ENCODE measurements at regions not wholly inside any gene's neighbourhood (a gene's known extent, or its start where the extent isn't known, plus 50 kb on each side); places are given as distances from the start of the nearest gene placed in this dataset.
"Not testable (repeated sequence)": the region's sequence is repeated elsewhere in the genome, so short reads cannot be mapped to it uniquely, and the experiment has no call there.

- TF ChIP-seq CTCF (IDR thresholded peaks at IDR 0.05; ENCODE audit: low read depth, low read length): no peak
- no peak overlapping the region for H3K4me3 ChIP-seq (ENCODE audit: low read depth, low read length)
- in situ Hi-C loops (cut with HindIII; ENCODE audit: low sequenced_read_pairs): no loop called here
- no peak for DNase-seq (ENCODE audit: low read depth, low spot score)
Observed at GRCh38 chr6:137681445-137682009, 185.5 kb upstream of the TNFAIP3 start.

- H3K4me3 ChIP-seq (ENCODE audit: low read depth, low read length); in situ Hi-C loops (cut with HindIII; ENCODE audit: low sequenced_read_pairs); DNase-seq (ENCODE audit: low read depth, low spot score): not testable (repeated sequence)
Observed at GRCh38 chr6:137682658-137683057, 184.4 kb upstream of the TNFAIP3 start.

- in situ Hi-C loops (cut with HindIII; ENCODE audit: low sequenced_read_pairs): no loop called here
- H3K4me3 ChIP-seq (ENCODE audit: low read depth, low read length): no peak overlapping the region
- no peak for DNase-seq (ENCODE audit: low read depth, low spot score)
- TF ChIP-seq CTCF (IDR thresholded peaks at IDR 0.05; ENCODE audit: low read depth, low read length): no peak
Observed at GRCh38 chr6:137683916-137684315, 183.1 kb upstream of the TNFAIP3 start.

GRCh38 chr6:137685798-137686375 lies 181.2 kb upstream of the TNFAIP3 start:
- in situ Hi-C loops (cut with HindIII; ENCODE audit: low sequenced_read_pairs): no loop called here
- no peak overlapping the region for H3K4me3 ChIP-seq (ENCODE audit: low read depth, low read length)
- TF ChIP-seq CTCF (IDR thresholded peaks at IDR 0.05; ENCODE audit: low read depth, low read length): no peak

GRCh38 chr6:137687818-137688217 lies 179.2 kb upstream of the TNFAIP3 start:
- in situ Hi-C loops (cut with HindIII; ENCODE audit: low sequenced_read_pairs): no loop called here
- no peak for DNase-seq (ENCODE audit: low read depth, low spot score)
- TF ChIP-seq CTCF (IDR thresholded peaks at IDR 0.05; ENCODE audit: low read depth, low read length): no peak
- no peak overlapping the region for H3K4me3 ChIP-seq (ENCODE audit: low read depth, low read length)

More at GRCh38 chr6:137685798-137686375, 181.2 kb upstream of the TNFAIP3 start:
- DNase-seq (ENCODE audit: low read depth, low spot score): no peak

- no peak for DNase-seq (ENCODE audit: low read depth, low spot score)
- in situ Hi-C loops (cut with HindIII; ENCODE audit: low sequenced_read_pairs): no loop called here
- no peak overlapping the region for H3K4me3 ChIP-seq (ENCODE audit: low read depth, low read length)
- TF ChIP-seq CTCF (IDR thresholded peaks at IDR 0.05; ENCODE audit: low read depth, low read length): no peak
Observed at GRCh38 chr6:137688230-137688971, 178.7 kb upstream of the TNFAIP3 start.

- TF ChIP-seq CTCF (IDR thresholded peaks at IDR 0.05; ENCODE audit: low read depth, low read length): no peak
- DNase-seq (ENCODE audit: low read depth, low spot score): no peak
- no peak overlapping the region for H3K4me3 ChIP-seq (ENCODE audit: low read depth, low read length)
- in situ Hi-C loops (cut with HindIII; ENCODE audit: low sequenced_read_pairs): no loop called here
Observed at GRCh38 chr6:137689377-137689776, 177.7 kb upstream of the TNFAIP3 start.
